ENCODE measurements at regions not wholly inside any gene's neighbourhood (a gene's known extent, or its start where the extent isn't known, plus 50 kb on each side); places are given as distances from the start of the nearest gene placed in this dataset.
"Not testable (repeated sequence)": the region's sequence is repeated elsewhere in the genome, so short reads cannot be mapped to it uniquely, and the experiment has no call there.

DNA sequence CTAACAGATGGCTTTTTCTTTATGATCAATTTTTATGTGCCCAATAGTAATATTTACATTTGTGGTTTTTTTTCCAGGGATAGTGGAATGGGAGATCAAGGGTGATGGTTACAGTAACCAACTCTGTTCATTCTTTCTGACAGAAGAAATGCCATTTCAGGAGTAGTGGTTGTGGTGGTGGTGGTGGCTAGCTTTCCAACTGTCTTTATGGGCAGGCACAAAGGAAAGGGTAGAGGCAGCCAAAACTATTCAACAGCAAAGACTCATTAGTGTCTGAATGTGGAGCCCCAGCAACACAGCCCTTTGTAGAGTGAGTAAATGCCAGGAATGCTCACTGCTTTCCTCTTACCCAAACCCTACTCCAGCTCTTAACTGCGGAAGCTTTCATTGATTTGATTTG, 227.7 kb downstream of the RND3 start:
- TF ChIP-seq, protein P1, sequence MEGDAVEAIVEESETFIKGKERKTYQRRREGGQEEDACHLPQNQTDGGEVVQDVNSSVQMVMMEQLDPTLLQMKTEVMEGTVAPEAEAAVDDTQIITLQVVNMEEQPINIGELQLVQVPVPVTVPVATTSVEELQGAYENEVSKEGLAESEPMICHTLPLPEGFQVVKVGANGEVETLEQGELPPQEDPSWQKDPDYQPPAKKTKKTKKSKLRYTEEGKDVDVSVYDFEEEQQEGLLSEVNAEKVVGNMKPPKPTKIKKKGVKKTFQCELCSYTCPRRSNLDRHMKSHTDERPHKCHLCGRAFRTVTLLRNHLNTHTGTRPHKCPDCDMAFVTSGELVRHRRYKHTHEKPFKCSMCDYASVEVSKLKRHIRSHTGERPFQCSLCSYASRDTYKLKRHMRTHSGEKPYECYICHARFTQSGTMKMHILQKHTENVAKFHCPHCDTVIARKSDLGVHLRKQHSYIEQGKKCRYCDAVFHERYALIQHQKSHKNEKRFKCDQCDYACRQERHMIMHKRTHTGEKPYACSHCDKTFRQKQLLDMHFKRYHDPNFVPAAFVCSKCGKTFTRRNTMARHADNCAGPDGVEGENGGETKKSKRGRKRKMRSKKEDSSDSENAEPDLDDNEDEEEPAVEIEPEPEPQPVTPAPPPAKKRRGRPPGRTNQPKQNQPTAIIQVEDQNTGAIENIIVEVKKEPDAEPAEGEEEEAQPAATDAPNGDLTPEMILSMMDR (conservative IDR thresholded peaks at IDR 0.05; ENCODE audit: low read length): no peak
- DNase-seq (ENCODE audit: low read depth): peak; percentile 80

DNA sequence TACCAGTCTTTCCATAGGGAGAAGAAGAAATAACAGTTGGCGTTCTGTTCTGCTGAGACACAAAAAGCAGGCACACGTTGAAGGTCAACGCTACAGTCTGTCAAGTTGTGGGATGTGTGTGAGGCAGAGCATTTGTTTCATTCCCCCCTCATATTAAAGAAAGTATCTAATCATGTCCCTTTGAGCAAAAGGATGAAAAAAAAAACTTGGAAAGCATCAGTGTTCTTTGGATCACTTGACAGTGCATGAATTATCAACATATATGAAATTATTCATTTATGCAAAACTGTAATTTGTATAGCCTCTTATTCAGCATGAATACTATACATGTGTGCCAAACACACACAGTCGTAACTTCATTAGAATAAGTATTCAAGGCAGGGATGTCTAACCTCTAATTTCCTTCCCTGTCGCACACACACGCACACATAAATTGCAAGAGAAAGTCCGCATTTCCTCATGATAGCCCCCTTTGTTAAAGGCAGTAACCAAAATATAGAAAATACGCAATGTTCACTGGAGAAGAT, 228.6 kb downstream of the RND3 start:
- no peak for DNase-seq (ENCODE audit: low read depth)
- H3K4me3 ChIP-seq (ENCODE audit: low read length): no peak overlapping the region
- TF ChIP-seq, protein P1 (conservative IDR thresholded peaks at IDR 0.05; ENCODE audit: low read length): no peak

More for the DNA sequence above, 227.7 kb downstream of the RND3 start:
- no peak overlapping the region for H3K4me3 ChIP-seq (ENCODE audit: low read length)

- peak; percentile 69 for DNase-seq (ENCODE audit: low read depth)
- TF ChIP-seq, protein P1 (conservative IDR thresholded peaks at IDR 0.05; ENCODE audit: low read length): no peak
- no peak overlapping the region for H3K4me3 ChIP-seq (ENCODE audit: low read length)
Observed at GRCh38 chr2:150256736-150257135, 230.7 kb downstream of the RND3 start.

DNA sequence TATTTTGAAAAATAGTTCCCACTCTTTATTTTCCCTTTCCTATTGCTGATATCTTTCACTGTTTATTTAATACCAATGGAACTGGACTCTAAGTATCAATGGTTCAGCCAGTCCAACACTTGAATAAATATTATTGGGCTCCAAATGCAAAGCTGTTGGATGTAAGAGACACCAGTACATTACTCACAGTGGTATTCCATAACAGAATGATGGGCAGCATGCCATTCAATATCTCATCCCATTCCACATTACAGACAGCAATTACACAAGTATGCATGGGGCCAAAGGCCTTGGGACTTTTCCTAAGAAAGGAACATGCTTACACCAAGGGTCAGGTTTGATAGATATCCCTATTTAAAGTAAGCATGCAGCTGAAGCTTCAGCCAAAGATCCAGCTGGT, 231.9 kb downstream of the RND3 start:
- TF ChIP-seq, protein P1 (conservative IDR thresholded peaks at IDR 0.05; ENCODE audit: low read length): no peak
- DNase-seq (ENCODE audit: low read depth): peak; percentile 86
- H3K4me3 ChIP-seq (ENCODE audit: low read length): no peak overlapping the region

DNA sequence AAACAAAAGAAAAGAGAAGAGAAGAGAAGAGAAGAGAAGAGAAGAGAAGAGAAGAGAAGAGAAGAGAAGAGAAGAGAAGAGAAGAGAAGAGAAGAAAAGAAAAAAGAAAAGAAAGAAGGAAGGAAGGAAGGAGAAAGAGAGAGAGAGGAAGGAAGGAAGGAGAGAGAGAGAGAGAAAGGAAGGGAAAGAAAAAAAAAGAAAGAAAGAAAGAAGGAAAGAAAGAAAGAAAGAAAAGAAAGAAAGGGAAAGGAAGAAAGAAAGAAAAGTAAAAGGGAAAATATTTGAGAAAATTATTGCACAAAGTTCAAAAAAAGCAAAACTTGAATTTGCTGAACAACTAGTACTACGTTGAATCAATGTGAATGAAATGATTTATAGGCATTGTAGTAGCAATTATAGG, 237.7 kb downstream of the RND3 start:
- H3K4me3 ChIP-seq (ENCODE audit: low read length); DNase-seq (ENCODE audit: low read depth): not testable (repeated sequence)

GRCh38 chr2:150247481-150247880, 240.0 kb downstream of the RND3 start:
- no peak for DNase-seq (ENCODE audit: low read depth)
- H3K4me3 ChIP-seq (ENCODE audit: low read length): no peak overlapping the region
- TF ChIP-seq, protein P1 (conservative IDR thresholded peaks at IDR 0.05; ENCODE audit: low read length): no peak

DNA sequence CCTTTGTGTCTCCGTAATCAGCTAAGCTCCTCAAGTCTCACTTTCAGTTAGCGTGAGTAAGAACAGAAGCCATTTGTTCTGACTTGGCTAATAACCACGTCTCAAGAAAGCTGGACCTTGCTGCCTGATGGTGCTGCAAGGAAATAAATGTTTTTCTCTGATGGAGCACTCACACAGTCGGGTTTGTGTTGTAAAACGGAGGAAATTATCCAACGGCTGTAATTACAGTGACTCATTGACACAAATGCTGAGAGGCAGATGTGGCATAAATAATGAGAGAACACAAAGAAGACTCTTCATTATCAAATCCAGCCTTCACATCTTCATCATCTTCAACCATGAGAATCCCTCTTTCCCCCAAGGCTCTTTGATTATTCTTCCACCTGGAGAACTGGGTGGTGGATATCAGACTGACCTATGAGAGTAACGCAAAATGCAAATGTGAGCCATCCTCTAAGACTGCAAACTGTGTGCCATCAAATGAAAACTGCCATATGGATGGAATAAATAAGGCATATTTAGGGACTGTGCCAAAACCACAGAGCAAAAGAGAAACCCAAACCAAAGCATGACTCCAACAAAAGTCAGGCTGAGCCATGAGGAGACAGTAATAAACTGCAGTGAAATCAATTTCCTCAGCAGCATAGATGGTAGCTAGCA, 252.6 kb downstream of the RND3 start:
- peak; percentile 97 for DNase-seq (ENCODE audit: low read depth)
- peak overlapping the region; percentile 48 for H3K4me3 ChIP-seq (ENCODE audit: low read length)
- TF ChIP-seq, protein P1 (conservative IDR thresholded peaks at IDR 0.05; ENCODE audit: low read length): 0 out of 2 replicates have a peak, but pooled peaks have one; percentile 24

Data from AG10803 (cell line).